H1 (cell line): ENCODE measurements at regions not wholly inside any gene's neighbourhood (a gene's known extent, or its start where the extent isn't known, plus 50 kb on each side); places are given as distances from the start of the nearest gene placed in this dataset.

ENCODE experiments used
- CTCF ChIA-PET: fragments of 300-600 bp; sonication (Branson Sonifier 250); formaldehyde crosslinking; loops from one replicate; lab custom pipeline; 2021; ENCODE audit not compliant: partially characterized antibody; lab: Charles Lee
- POLR2A ChIA-PET: fragments of 300-600 bp; sonication (Branson Sonifier 250); formaldehyde crosslinking; loops from one replicate; lab custom pipeline; 2021; ENCODE audit warnings: inconsistent platforms; ENCODE audit not compliant: partially characterized antibody; lab: Charles Lee
- DNase-seq, 2 experiments: peaks; one replicate each; pipeline versions ENCODE4 v3.0.0 to v3.0.0-alpha.2; 2010 to 2022; ENCODE audit warnings: low spot score in 2 of 2, low read depth in 1 of 2, mixed read lengths in 1 of 2
- FAIRE-seq: peaks from 2 replicates; lab custom pipeline; 2011; peaks lifted over from hg19 to GRCh38; lab: Jason Lieb, UNC
- H2AFZ ChIP-seq: 2 replicates; pipeline ENCODE4 v1.8.1; 2012; ENCODE audit warnings: low read length, inconsistent platforms
- H2AK5ac ChIP-seq: 2 replicates; pipeline ENCODE4 v1.6.1; 2013; ENCODE audit warnings: low read depth, low read length
- H2BK120ac ChIP-seq: replicated peaks from 2 replicates; pipeline ENCODE3; 2013; ENCODE audit warnings: low read depth, low read length, inconsistent platforms
- H2BK12ac ChIP-seq: 2 replicates; pipeline ENCODE4 v1.6.1; 2013; ENCODE audit warnings: low read depth, low read length
- H2BK15ac ChIP-seq: 2 replicates; pipeline ENCODE4 v1.6.1; 2013; ENCODE audit warnings: low read length
- H2BK20ac ChIP-seq: 2 replicates; pipeline ENCODE4 v1.6.1; 2013; ENCODE audit warnings: low read length
- H2BK5ac ChIP-seq: 2 replicates; pipeline ENCODE4 v1.6.1; 2013; ENCODE audit warnings: low read depth, low read length
- H3K14ac ChIP-seq: 2 replicates; pipeline ENCODE4 v1.6.1; 2013; ENCODE audit warnings: inconsistent platforms; ENCODE audit not compliant: insufficient read length
- H3K18ac ChIP-seq: 2 replicates; pipeline ENCODE4 v1.6.1; 2013; ENCODE audit warnings: low read length; ENCODE audit errors: extremely low read depth
- H3K23ac ChIP-seq: 2 replicates; pipeline ENCODE4 v1.6.1; 2013; ENCODE audit warnings: inconsistent platforms; ENCODE audit not compliant: insufficient read length
- H3K23me2 ChIP-seq: 2 replicates; pipeline ENCODE4 v1.6.1; 2013; ENCODE audit warnings: low read depth, low read length
- H3K27ac ChIP-seq: 2 replicates; pipeline ENCODE4 v1.6.1; 2011; ENCODE audit warnings: low read depth, low read length, inconsistent platforms
- H3K27me3 ChIP-seq, 4 experiments: replicated peaks in 1 of 4; 1 replicate in 1 of 4; 2 replicates in 3 of 4; pipeline versions ENCODE4 v1.6.1 to v1.8.1; 2011 to 2013; ENCODE audit warnings: low read length in 3 of 4, mild to moderate bottlenecking in 3 of 4, inconsistent platforms in 2 of 4, mixed read lengths in 2 of 4, moderate library complexity in 1 of 4; ENCODE audit not compliant: control insufficient read depth in 3 of 4, insufficient read depth in 3 of 4; ENCODE audit errors: extremely low read depth in 1 of 4
- H3K36me3 ChIP-seq, 4 experiments: 2 replicates each; pipeline versions ENCODE4 v1.6.1 to v1.8.1; 2011 to 2013; ENCODE audit warnings: mild to moderate bottlenecking in 4 of 4, low read length in 3 of 4, moderate library complexity in 2 of 4, control low read depth in 1 of 4, inconsistent platforms in 1 of 4; ENCODE audit not compliant: insufficient read depth in 4 of 4, control insufficient read depth in 2 of 4
- H3K4ac ChIP-seq: replicated peaks from 2 replicates; pipeline ENCODE3; 2013; ENCODE audit warnings: low read length, low read depth, mixed read lengths, inconsistent platforms; ENCODE audit not compliant: insufficient read length
- H3K4me1 ChIP-seq, 4 experiments: replicated peaks in 1 of 4; 1 replicate in 1 of 4; 2 replicates in 3 of 4; pipeline versions ENCODE4 v1.6.1 to v1.8.1; 2011 to 2013; ENCODE audit warnings: low read length in 3 of 4, inconsistent platforms in 2 of 4, mixed read lengths in 1 of 4; ENCODE audit not compliant: insufficient read depth in 4 of 4, control insufficient read depth in 3 of 4
- H3K4me2 ChIP-seq, 2 experiments: 2 replicates each; pipeline versions ENCODE4 v1.6.1 to v1.8.1; 2011 to 2013; ENCODE audit warnings: low read depth in 2 of 2, low read length in 2 of 2, control low read depth in 1 of 2, inconsistent platforms in 1 of 2, mild to moderate bottlenecking in 1 of 2; ENCODE audit not compliant: insufficient read depth in 1 of 2
- H3K4me3 ChIP-seq, 4 experiments: fragments of 200-600, 300-600 bp in 1 of 4; sonication (generic), shearing (Covaris generic), sonication (Bioruptor Twin) in 1 of 4; 2 replicates each; pipeline versions ENCODE4 v1.5.1 to v1.8.1; 2011 to 2016; ENCODE audit warnings: low read length in 4 of 4, low read depth in 3 of 4, control low read depth in 2 of 4, inconsistent platforms in 2 of 4, mild to moderate bottlenecking in 2 of 4, mixed read lengths in 1 of 4, moderate library complexity in 1 of 4; ENCODE audit not compliant: insufficient read depth in 2 of 4; ENCODE audit errors: extremely low read depth in 1 of 4
- H3K56ac ChIP-seq: replicated peaks from 2 replicates; pipeline ENCODE3; 2013; ENCODE audit warnings: low read depth, mild to moderate bottlenecking, mixed read lengths, low read length, inconsistent platforms; ENCODE audit not compliant: insufficient read length
- H3K79me1 ChIP-seq: 2 replicates; pipeline ENCODE4 v1.6.1; 2013; ENCODE audit warnings: low read depth, low read length, control low read depth
- H3K79me2 ChIP-seq, 2 experiments: 2 replicates each; pipeline versions ENCODE4 v1.6.1 to v1.8.1; 2012 to 2013; ENCODE audit warnings: low read length in 2 of 2, mild to moderate bottlenecking in 2 of 2, inconsistent platforms in 1 of 2; ENCODE audit not compliant: insufficient read depth in 2 of 2, control insufficient read depth in 1 of 2
- H3K9ac ChIP-seq, 4 experiments: replicated peaks in 1 of 4; 1 replicate in 1 of 4; 2 replicates in 3 of 4; pipeline versions ENCODE4 v1.6.1 to v1.8.1; 2011 to 2013; ENCODE audit warnings: low read depth in 3 of 4, low read length in 3 of 4, control low read depth in 2 of 4, mild to moderate bottlenecking in 2 of 4, moderate library complexity in 2 of 4, inconsistent platforms in 1 of 4; ENCODE audit errors: extremely low read depth in 1 of 4
- H3K9me3 ChIP-seq, 2 experiments: 2 replicates each; pipeline versions ENCODE4 v1.6.1 to v1.8.1; 2012 to 2013; ENCODE audit warnings: mild to moderate bottlenecking in 2 of 2, moderate library complexity in 2 of 2, control low read depth in 1 of 2, inconsistent platforms in 1 of 2, low read depth in 1 of 2, low read length in 1 of 2, mixed read lengths in 1 of 2; ENCODE audit not compliant: insufficient read depth in 2 of 2
- H4K20me1 ChIP-seq, 2 experiments: replicated peaks in 1 of 2; 2 replicates each; pipeline versions ENCODE3 to v1.8.1; 2011 to 2013; ENCODE audit warnings: inconsistent platforms in 2 of 2, low read length in 2 of 2, mild to moderate bottlenecking in 1 of 2; ENCODE audit not compliant: insufficient read depth in 2 of 2, control insufficient read depth in 1 of 2
- H4K5ac ChIP-seq: 2 replicates; pipeline ENCODE4 v1.6.1; 2013; ENCODE audit warnings: low read length, low read depth, mixed read lengths, inconsistent platforms; ENCODE audit not compliant: insufficient read length
- H4K8ac ChIP-seq: 2 replicates; pipeline ENCODE4 v1.8.0; 2013; ENCODE audit warnings: mild to moderate bottlenecking, moderate library complexity, low read length, inconsistent platforms; ENCODE audit not compliant: insufficient read depth; ENCODE audit errors: extremely low read depth
- H4K91ac ChIP-seq: replicated peaks from 2 replicates; pipeline ENCODE3; 2013; ENCODE audit warnings: low read length, mixed read lengths, inconsistent platforms; ENCODE audit not compliant: insufficient read length
- ATF3 ChIP-seq: IDR thresholded peaks from 2 replicates; pipeline ENCODE4 v1.6.1; 2011; ENCODE audit warnings: low read depth, mild to moderate bottlenecking, low read length; ENCODE audit not compliant: insufficient read depth
- EGR1 ChIP-seq: IDR thresholded peaks from 2 replicates; pipeline ENCODE4 v1.6.1; 2011; ENCODE audit warnings: low read depth, low read length, borderline replicate concordance
- JUN ChIP-seq: IDR thresholded peaks from 2 replicates; pipeline ENCODE4 v1.6.1; 2011; ENCODE audit warnings: low read depth, mild to moderate bottlenecking, improper control_type of control experiment, low read length
- MAX ChIP-seq: IDR thresholded peaks from 2 replicates; pipeline ENCODE4 v1.6.1; 2012; ENCODE audit warnings: inconsistent platforms
- POLR2A ChIP-seq, 2 experiments: IDR thresholded peaks; 1 replicate in 1 of 2; 2 replicates in 1 of 2; pipeline ENCODE4 v1.6.1; 2011; ENCODE audit warnings: low read depth in 2 of 2, low read length in 2 of 2, mild to moderate bottlenecking in 2 of 2; ENCODE audit errors: control extremely low read depth in 1 of 2
- RBBP5 ChIP-seq: IDR thresholded peaks from 2 replicates; pipeline ENCODE4 v1.7.1; 2012; ENCODE audit warnings: low read depth, mild to moderate bottlenecking, inconsistent platforms, low read length, moderate library complexity, borderline replicate concordance
- RFX5 ChIP-seq: IDR thresholded peaks from 2 replicates; pipeline ENCODE4 v1.6.1; 2011; ENCODE audit warnings: low read depth, low read length, improper control_type of control experiment, borderline replicate concordance
- SP1 ChIP-seq: IDR thresholded peaks from 2 replicates; pipeline ENCODE4 v1.6.1; 2011; ENCODE audit warnings: low read depth, low read length
- SP2 ChIP-seq: IDR thresholded peaks from 2 replicates; pipeline ENCODE4 v1.6.1; 2012; ENCODE audit warnings: mild to moderate bottlenecking, low read length, inconsistent platforms
- TEAD4 ChIP-seq: IDR thresholded peaks from 2 replicates; pipeline ENCODE4 v1.6.1; 2012; ENCODE audit warnings: low read depth, low read length, inconsistent platforms, mixed read lengths
- USF2 ChIP-seq: IDR thresholded peaks from 2 replicates; pipeline ENCODE4 v1.6.1; 2011; ENCODE audit warnings: low read length, improper control_type of control experiment
- YY1 ChIP-seq: IDR thresholded peaks from 2 replicates; pipeline ENCODE4 v1.6.1; 2011; ENCODE audit warnings: low read depth, mild to moderate bottlenecking, low read length
- WGBS, 2 experiments: shearing (Covaris generic) in 1 of 2; methylation state at CpG; one replicate each; pipeline versions ENCODE4 v1.1.6 to v1.1.7; 2013 to 2015; ENCODE audit warnings: low lambda C conversion rate in 2 of 2, mixed read lengths in 2 of 2, inconsistent platforms in 1 of 2, low coverage in 1 of 2, missing lambda C conversion rate in 1 of 2; ENCODE audit not compliant: insufficient replicate concordance in 2 of 2, insufficient coverage in 1 of 2, insufficient read length in 1 of 2; ENCODE audit errors: extremely low coverage in 1 of 2, missing lambda C conversion rate in 1 of 2; 5-methylcytosine and 5-hydroxymethylcytosine counted together

GRCh38 chr7:10703059-10703458 lies 270.6 kb upstream of the PHF14 start:
- no peak overlapping the region for H3K27ac ChIP-seq
- no peak overlapping the region for H2BK12ac ChIP-seq
- H4K5ac ChIP-seq: no peak overlapping the region
- H2AFZ ChIP-seq: no peak overlapping the region
- no peak overlapping the region for H4K91ac ChIP-seq
- H2BK5ac ChIP-seq: no peak overlapping the region
- H2BK15ac ChIP-seq: no peak overlapping the region
- no peaks in the 10 kb centered on the region for H3K23me2 ChIP-seq
- no peak overlapping the region for H3K56ac ChIP-seq
- no peak overlapping the region for H3K4me2 ChIP-seq
- ChIA-PET POLR2A (no interaction called here), CTCF (interaction anchor here (0.5 to 1.1 kb wide), 3 partner anchors 10 to 243 kb away, joined by 3 read pairs; no protein-coding TSS in a partner anchor)
- H4K20me1 ChIP-seq: no peaks in the 10 kb centered on the region
- H3K4ac ChIP-seq: no peak overlapping the region
- H3K4me3 ChIP-seq: no peak overlapping the region
- no peak for FAIRE-seq
- WGBS, 2 experiments: 84% methylated on average over 3 of the region's 3 CpGs; no CpG with 5 or more reads in 1 of the 2 experiments
- H2AK5ac ChIP-seq: no peak overlapping the region
- H4K8ac ChIP-seq: no peak overlapping the region
- H3K9me3 ChIP-seq: no peaks in the 10 kb centered on the region
- H3K23ac ChIP-seq: no peak overlapping the region
- H3K4me1 ChIP-seq: no peaks in the 10 kb centered on the region
- no peak overlapping the region for H2BK20ac ChIP-seq
- H3K9ac ChIP-seq: no peak overlapping the region
- no peak overlapping the region for H3K18ac ChIP-seq
- H3K36me3 ChIP-seq: no peaks in the 10 kb centered on the region
- no peaks in the 10 kb centered on the region for H3K79me1 ChIP-seq
- DNase-seq: no peak
- H3K79me2 ChIP-seq: no peaks in the 10 kb centered on the region
- H3K27me3 ChIP-seq: no peaks in the 10 kb centered on the region
- no peak overlapping the region for H2BK120ac ChIP-seq
- no peak overlapping the region for H3K14ac ChIP-seq
- TF ChIP-seq RBBP5 (no peak), POLR2A (IDR thresholded peaks at IDR 0.05; ENCODE audit: control extremely low read depth in 1 of 2, low read depth in 2 of 2, low read length in 2 of 2) (no peak), TEAD4 (no peak), ATF3 (no peak), JUN (no peak), EGR1 (no peak), MAX (no peak), RFX5 (no peak), YY1 (no peak), SP2 (no peak), SP1 (no peak), USF2 (no peak)
